NCI-H187 (cell line): ENCODE measurements at regions not wholly inside any gene's neighbourhood (a gene's known extent, or its start where the extent isn't known, plus 50 kb on each side); places are given as distances from the start of the nearest gene placed in this dataset.

ENCODE experiments used
- DNase-seq, 2 experiments: peaks; one replicate each; lab custom pipeline; 2025; lab: John Stamatoyannopoulos, UW

- DNase-seq = no peak
Measured at GRCh38 chr5:6236170-6236793, 142.1 kb downstream of the MED10 start.

- no peak for DNase-seq
Measured at GRCh38 chr5:6235726-6236125, 142.6 kb downstream of the MED10 start.

- no peak for DNase-seq
Measured at GRCh38 chr5:6228257-6229250, 149.8 kb downstream of the MED10 start.

- DNase-seq = no peak
Measured at GRCh38 chr5:6225121-6225607, 153.2 kb downstream of the MED10 start.

GRCh38 chr5:6224406-6224805 is 153.9 kb downstream of the MED10 start:
- no peak for DNase-seq

GRCh38 chr5:6222899-6223298 is 155.4 kb downstream of the MED10 start:
- DNase-seq = no peak

- no peak for DNase-seq
Measured at GRCh38 chr5:6222121-6222520, 156.2 kb downstream of the MED10 start.

GRCh38 chr5:6221141-6221626 is 157.2 kb downstream of the MED10 start:
- DNase-seq = no peak

- no peak for DNase-seq
Measured at GRCh38 chr5:6220346-6221088, 157.8 kb downstream of the MED10 start.

- DNase-seq = no peak
Measured at GRCh38 chr5:6218517-6218916, 159.8 kb downstream of the MED10 start.

GRCh38 chr5:6218116-6218515 is 160.2 kb downstream of the MED10 start:
- DNase-seq = no peak

- no peak for DNase-seq
Measured at GRCh38 chr5:6216471-6217075, 161.8 kb downstream of the MED10 start.

GRCh38 chr5:6215891-6216290 is 162.5 kb downstream of the MED10 start:
- no peak for DNase-seq

GRCh38 chr5:6212244-6212643 is 166.1 kb downstream of the MED10 start:
- no peak for DNase-seq

- no peak for DNase-seq
Measured at GRCh38 chr5:6206501-6206900, 171.8 kb downstream of the MED10 start.

GRCh38 chr5:6202968-6203365 is 175.4 kb downstream of the MED10 start:
- no peak for DNase-seq

GRCh38 chr5:6202149-6202967 is 176.0 kb downstream of the MED10 start:
- no peak for DNase-seq

- no peak for DNase-seq
Measured at GRCh38 chr5:6201631-6202030, 176.7 kb downstream of the MED10 start.

- no peak for DNase-seq
Measured at GRCh38 chr5:6198531-6198930, 179.8 kb downstream of the MED10 start.

GRCh38 chr5:6197427-6197826 is 180.9 kb downstream of the MED10 start:
- DNase-seq = no peak
